GM21737 (cell line): ENCODE measurements at regions not wholly inside any gene's neighbourhood (a gene's known extent, or its start where the extent isn't known, plus 50 kb on each side); places are given as distances from the start of the nearest gene placed in this dataset.
"Not testable (repeated sequence)": the region's sequence is repeated elsewhere in the genome, so short reads cannot be mapped to it uniquely, and the experiment has no call there.

Experiments
- ATAC-seq: cut with Tn5 transposase; IDR thresholded peaks from one replicate; pipeline ENCODE4 v1.9.1; 2021; ENCODE audit warnings: mild to moderate bottlenecking, moderate library complexity; ENCODE audit not compliant: unreplicated experiment

GRCh38 chr16:63129411-63130125, 1093.3 kb upstream of the CDH8 start:
- no peak for ATAC-seq

GRCh38 chr16:63119905-63120304, 1083.7 kb upstream of the CDH8 start:
- not testable (repeated sequence) for ATAC-seq

GRCh38 chr16:63100082-63100481, 1063.8 kb upstream of the CDH8 start:
- ATAC-seq: no peak

- ATAC-seq: no peak
Measured at GRCh38 chr16:63096857-63097256, 1060.6 kb upstream of the CDH8 start.

GRCh38 chr16:63092736-63093135, 1056.5 kb upstream of the CDH8 start:
- no peak for ATAC-seq

- no peak for ATAC-seq
Measured at GRCh38 chr16:63082101-63082500, 1045.9 kb upstream of the CDH8 start.

- no peak for ATAC-seq
Measured at GRCh38 chr16:63080746-63081145, 1044.5 kb upstream of the CDH8 start.

DNA sequence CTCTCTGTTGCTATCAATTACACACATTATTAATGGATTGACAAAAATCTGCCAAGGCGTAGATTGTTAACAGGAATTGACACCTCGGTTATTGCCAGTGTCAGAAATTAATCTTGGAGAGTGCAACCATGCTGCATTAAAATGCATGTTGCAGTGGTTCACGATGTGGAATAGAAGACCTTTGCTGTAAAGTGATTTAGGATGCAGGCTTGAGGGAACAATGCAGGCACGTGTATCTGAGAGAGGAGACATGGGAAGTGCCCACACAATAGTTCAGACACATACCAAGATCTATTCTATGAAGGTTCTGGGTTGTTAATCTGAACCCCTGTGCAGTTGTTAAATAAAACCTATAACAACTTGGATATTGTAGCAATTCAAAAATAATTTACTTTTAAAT, 1032.8 kb upstream of the CDH8 start:
- ATAC-seq: no peak

GRCh38 chr16:63067141-63067540, 1030.9 kb upstream of the CDH8 start:
- ATAC-seq: no peak

- no peak for ATAC-seq
Measured at GRCh38 chr16:63066552-63066951, 1030.3 kb upstream of the CDH8 start.

DNA sequence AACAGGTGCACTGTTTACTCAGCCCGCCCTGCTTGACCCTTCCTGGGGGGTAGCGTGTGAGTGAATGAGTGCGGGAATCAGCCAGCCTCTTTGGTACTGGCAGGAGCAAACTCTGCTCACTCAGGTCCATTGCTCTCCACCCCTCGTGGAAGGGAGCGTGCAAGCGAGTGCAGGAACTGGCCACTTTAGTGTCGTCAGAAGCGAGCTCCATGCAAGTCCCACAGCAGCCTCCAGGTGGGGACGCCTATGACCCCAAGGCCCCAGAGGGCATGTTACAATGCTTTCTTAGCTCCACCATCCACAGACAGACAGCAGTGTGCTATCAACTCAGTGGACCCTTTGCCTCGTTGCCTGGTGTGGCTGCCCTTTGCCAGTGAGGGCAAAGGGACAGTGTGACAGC, 1025.1 kb upstream of the CDH8 start:
- ATAC-seq: no peak

GRCh38 chr16:63059676-63060075, 1023.4 kb upstream of the CDH8 start:
- no peak for ATAC-seq

DNA sequence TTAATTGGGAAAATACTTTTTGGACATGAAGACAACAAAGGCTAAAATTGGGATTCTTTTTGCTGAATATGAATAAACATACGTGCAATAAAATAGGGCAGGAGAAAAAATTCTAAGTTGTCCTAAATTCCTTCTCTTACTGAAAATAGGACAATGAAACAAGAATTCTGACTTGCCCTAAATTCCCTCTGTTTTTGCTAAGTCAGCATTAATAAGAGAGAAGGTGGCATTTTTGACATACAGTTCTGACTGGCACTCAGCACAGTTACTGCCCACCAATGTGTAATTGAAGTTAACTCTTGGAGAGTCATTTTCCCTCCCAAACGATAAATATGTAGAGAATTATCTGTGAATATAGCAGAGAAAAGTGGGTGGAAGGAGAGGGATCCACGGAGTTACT, 1021.1 kb upstream of the CDH8 start:
- no peak for ATAC-seq

- ATAC-seq: no peak
Measured at GRCh38 chr16:63050391-63050790, 1014.2 kb upstream of the CDH8 start.

GRCh38 chr16:63038397-63039106, 1002.3 kb upstream of the CDH8 start:
- ATAC-seq: no peak

DNA sequence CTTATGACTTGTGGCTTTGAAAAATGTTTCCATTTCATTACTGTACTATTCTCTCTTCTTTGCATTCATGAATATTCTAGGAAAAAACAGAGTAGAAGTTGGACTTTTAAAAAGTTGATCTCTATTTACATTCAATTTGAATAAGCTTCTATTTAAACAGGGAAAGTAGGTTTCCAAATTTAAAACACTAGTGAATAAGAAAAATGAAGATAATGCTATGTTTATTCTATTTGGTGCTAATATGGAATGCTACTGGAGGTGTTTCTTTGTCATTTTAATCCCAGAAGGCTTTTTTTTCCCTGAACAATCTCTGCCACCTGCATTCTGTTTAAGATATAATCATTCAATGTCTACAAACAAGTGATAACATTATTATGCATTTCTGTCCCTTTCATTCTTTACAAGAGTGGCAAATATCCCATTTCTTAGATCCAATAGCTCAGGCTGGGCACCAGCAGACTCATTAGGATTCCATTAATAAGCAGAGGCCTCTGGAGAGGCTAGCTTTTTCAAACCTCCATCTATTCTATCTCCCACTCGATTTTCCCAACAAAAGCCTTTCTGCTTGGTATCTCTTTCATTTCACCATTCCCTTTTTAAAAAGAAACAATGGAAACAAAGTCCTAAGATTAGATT, 1001.6 kb upstream of the CDH8 start:
- no peak for ATAC-seq

DNA sequence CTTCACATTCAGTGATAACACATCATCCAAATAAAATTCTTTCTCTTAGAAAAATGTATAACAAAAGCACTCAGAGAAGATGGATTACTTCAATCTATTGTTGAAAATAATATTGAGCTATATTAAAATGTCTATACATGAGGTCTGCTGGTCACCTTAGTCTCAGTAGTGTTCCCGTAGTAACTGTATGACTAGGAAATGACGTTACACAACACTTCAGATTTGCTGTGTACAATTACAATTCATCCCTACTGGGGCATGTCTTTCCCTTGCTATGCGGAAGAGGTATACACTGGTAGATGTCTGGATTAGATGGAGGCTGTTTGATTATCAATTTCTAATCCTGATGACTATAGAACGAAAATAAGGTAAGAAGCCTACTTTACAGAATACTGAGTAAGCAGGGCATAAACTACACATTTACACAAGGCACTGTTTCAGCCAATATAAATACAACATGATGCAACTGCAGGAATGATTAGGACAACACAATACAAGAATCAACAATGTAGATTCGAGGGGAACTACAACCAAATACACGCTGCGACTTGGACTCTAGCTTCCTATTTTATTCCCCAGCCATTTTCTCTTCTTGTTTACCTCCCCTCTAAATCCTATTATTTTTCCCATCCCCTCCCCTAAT, 982.5 kb upstream of the CDH8 start:
- no peak for ATAC-seq

DNA sequence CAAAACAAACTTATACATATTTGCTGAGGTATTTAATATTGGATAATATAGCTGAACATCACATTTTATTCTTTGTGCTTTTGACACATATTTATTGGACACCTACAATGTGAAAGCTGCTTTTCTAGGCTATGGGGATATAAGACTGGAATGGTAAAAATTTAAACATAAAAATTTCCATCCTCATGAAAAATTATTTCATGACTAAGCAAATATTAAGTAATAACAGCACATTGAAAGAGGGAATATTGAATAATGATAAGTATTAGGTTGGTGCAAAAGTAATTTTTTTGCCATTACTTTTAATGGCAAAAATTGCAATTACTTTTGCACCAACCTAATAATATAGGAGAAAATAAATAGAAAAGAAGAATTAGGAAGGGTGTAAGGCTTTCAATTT, 972.5 kb upstream of the CDH8 start:
- ATAC-seq: no peak

DNA sequence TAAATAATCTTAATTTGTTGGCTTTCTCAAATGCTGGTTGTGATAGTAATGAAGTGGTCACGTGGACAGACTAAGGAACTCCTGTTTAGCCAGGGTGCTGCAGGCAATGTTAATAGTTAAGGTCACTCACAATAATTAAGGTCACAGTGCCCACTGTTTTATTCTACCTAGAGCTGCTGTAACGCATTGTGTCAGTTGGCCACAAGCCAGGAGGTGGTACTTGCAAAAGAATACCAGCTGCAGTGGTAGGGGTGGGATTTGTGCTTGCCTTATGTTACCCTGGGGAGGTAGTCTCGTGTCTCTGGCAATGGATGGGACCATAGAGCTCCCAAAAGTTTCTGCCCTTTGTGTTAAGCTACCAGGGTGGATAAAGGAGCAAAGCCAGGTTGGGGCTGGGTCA, 969.1 kb upstream of the CDH8 start:
- no peak for ATAC-seq

DNA sequence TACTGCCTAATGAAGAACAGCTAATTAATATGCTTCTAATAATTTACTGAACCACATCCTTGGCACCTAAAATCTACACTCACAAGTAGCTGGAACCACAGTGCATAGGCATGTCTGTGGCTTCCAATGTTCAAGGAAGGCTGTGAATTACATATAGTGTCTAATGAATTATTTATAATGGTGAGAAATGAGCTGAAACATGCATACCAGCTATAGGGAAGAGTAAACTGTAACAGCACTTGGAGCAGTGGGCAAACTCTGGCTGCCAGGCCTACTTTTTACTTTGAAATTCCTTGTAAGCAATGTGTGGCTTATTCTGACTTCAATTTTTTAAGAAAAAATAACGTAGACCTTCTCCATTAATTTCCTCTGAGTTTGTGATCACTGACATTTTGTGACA, 953.2 kb upstream of the CDH8 start:
- no peak for ATAC-seq

DNA sequence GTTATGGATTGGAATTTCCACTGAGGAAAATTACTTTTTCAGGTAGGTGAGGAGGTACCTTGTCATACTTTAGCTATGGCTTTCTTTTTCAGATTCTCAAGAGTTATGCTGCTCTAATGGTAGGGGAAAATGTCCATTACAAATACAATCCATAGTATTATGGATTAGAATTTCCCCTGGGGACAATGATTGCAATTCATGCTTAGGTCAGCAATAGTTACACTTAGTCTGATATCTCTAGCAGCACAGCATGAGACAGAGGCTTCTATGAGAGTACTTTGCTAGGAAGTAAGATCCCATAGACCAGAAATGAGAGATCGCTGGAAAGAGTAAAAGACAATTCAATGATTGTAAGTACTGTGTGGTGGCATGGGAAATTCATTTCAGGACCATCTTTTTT, 949.5 kb upstream of the CDH8 start:
- ATAC-seq: no peak

DNA sequence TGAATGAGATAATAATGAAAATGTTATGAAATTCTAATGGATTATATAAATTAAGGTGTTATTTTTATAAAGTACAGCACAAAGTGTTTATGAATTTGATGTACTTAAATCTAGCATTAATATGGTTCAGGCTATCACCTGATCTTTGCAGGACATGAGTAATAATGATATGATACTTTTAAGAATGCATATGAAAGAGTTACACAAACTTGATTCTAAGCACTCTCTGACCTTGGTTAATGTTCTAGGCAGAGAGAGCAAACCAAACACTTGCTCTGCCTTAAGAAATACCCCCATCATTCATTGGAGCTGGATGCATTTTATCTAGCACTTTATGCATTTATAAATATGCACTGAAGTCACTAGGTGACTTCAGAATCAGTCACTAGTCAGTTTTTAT, 942.2 kb upstream of the CDH8 start:
- no peak for ATAC-seq
